SK-N-SH treated with all-trans-retinoic acid at 6 μM for 48 hours (cell line): ENCODE measurements at regions not wholly inside any gene's neighbourhood (a gene's known extent, or its start where the extent isn't known, plus 50 kb on each side); places are given as distances from the start of the nearest gene placed in this dataset.

Experiments used
- BACH2 ChIP-seq: fragments of 250-450 bp; sonication (Bioruptor Pico); IDR thresholded peaks from 2 replicates; pipeline ENCODE4 v1.9.0; 2021; ENCODE audit warnings: mild to moderate bottlenecking, borderline replicate concordance
- ESRRG ChIP-seq: fragments of 250-450 bp; sonication (Bioruptor Pico); IDR thresholded peaks from 2 replicates; pipeline ENCODE4 v1.6.1; 2021; ENCODE audit warnings: mild to moderate bottlenecking
- GLIS3 ChIP-seq: fragments of 250-450 bp; sonication (Bioruptor Pico); IDR thresholded peaks from 2 replicates; pipeline ENCODE4 v1.5.0; 2020; ENCODE audit warnings: mild to moderate bottlenecking, moderate library complexity
- PATZ1 ChIP-seq: fragments of 250-450 bp; sonication (Bioruptor Pico); IDR thresholded peaks from 2 replicates; pipeline ENCODE4 v1.8.0; 2020; ENCODE audit warnings: mild to moderate bottlenecking, moderate library complexity, borderline replicate concordance
- ZC3H10 ChIP-seq: fragments of 250-450 bp; sonication (Bioruptor Pico); IDR thresholded peaks from 2 replicates; pipeline ENCODE4 v1.5.1; 2021; ENCODE audit warnings: mild to moderate bottlenecking, moderate library complexity
- ZFP30 ChIP-seq: fragments of 450-650 bp; formaldehyde crosslinking; IDR thresholded peaks from 2 replicates; pipeline ENCODE4 v1.5.0; 2022; ENCODE audit warnings: mild to moderate bottlenecking, moderate library complexity
- TF ChIP-seq, protein P1 (sequence below): fragments of 250-450 bp; sonication (Bioruptor Pico); IDR thresholded peaks from 2 replicates; pipeline ENCODE4 v1.5.1; 2021; ENCODE audit warnings: mild to moderate bottlenecking, moderate library complexity

DNA sequence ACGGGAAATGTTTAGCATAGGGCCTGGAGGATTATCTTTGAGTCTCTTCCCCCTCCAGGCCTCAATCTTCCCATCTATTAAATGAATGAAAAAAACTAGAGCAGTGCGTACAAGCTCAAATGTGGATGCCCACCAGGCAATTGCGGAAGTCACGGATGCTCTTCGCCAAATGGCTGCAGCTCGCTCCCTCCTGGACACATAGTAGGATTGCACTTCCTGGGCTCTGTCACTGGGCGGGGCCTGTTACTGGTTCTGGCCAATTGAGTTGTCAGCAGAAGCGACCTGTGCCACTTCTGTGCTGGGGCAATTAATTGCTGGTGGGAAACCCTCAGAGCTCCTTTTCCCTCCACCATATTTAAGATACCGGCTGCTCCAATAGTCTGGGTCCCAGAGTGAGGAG is 168.2 kb upstream of the IRX6 start:
- TF ChIP-seq, protein P1, sequence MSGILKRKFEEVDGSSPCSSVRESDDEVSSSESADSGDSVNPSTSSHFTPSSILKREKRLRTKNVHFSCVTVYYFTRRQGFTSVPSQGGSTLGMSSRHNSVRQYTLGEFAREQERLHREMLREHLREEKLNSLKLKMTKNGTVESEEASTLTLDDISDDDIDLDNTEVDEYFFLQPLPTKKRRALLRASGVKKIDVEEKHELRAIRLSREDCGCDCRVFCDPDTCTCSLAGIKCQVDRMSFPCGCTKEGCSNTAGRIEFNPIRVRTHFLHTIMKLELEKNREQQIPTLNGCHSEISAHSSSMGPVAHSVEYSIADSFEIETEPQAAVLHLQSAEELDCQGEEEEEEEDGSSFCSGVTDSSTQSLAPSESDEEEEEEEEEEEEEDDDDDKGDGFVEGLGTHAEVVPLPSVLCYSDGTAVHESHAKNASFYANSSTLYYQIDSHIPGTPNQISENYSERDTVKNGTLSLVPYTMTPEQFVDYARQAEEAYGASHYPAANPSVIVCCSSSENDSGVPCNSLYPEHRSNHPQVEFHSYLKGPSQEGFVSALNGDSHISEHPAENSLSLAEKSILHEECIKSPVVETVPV (CRISPR knock-in tag): no peak
- no peak for TF ChIP-seq BACH2
- no peak for TF ChIP-seq ZC3H10
- TF ChIP-seq GLIS3 (CRISPR knock-in tag): no peak
- no peak for TF ChIP-seq PATZ1 (CRISPR knock-in tag)
- TF ChIP-seq ESRRG: no peak
- no peak for TF ChIP-seq ZFP30 (CRISPR knock-in tag)
